HG02970 (cell line): ENCODE measurements at regions not wholly inside any gene's neighbourhood (a gene's known extent, or its start where the extent isn't known, plus 50 kb on each side); places are given as distances from the start of the nearest gene placed in this dataset.
"Not testable (repeated sequence)": the region's sequence is repeated elsewhere in the genome, so short reads cannot be mapped to it uniquely, and the experiment has no call there.

Experiments
- ATAC-seq: cut with Tn5 transposase; IDR thresholded peaks from one replicate; pipeline ENCODE4 v1.9.1; 2021; ENCODE audit warnings: mild to moderate bottlenecking, moderate library complexity, moderate number of reproducible peaks; ENCODE audit not compliant: unreplicated experiment, low FRiP score

DNA sequence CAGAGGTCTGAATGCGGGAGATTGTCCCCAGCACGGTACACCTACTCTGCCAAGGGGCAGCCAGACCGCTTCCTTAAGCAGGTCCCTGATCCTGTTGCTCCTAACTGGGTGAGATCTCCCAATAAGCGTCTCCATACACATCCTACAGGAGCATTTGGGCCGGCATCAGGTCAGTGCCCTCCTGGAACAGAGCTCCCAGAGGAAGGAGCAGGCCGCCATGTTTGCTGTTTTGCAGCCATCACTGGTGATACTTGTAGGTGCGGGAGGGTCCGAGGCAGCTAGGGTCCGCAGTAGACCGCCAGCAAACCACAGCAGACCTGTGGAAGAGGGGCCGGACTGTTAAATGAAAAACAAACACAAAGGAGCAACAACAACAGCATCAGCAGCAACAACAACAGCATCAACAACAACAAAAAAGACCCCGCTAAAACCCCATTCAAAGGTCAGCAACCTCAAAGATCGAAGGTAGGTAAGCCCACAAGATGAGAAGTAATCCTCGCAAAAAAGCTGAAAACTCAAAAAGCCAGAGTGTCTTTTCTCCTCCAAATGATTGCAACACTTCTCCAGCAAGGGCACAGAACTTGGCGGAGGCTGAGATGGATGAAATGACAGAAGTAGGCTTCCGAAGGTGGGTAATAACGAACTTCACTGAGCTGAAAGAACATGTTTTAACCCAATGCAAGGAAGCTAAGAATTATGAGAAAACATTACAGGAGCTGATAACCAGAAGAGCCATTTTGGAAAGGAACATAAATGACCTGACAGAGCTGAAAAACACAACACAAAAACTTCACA, 79.0 kb upstream of the CDH7 start:
- ATAC-seq = no peak

- not testable (repeated sequence) for ATAC-seq
Observed at GRCh38 chr18:65670145-65670544, 80.7 kb upstream of the CDH7 start.

DNA sequence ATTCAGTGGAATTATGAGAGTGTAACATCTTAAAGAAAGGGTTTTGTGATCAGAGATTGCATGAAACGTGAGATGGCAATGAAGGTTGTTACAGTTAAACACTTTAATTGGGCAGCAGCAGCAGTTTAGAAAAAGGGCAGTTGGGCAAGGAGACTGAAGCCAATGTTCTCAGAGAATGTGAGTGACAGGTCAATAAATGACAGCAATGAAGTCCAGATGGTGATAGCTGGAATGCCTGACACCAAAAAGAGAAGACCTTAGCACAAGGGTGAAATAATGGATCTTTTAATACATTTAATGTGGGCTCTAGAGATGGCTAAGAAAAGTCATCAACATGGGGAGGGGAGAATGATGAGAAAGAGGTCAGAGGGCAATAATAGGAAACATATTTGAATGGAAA, 89.4 kb upstream of the CDH7 start:
- ATAC-seq = no peak

GRCh38 chr18:65659912-65660311, 90.9 kb upstream of the CDH7 start:
- ATAC-seq = no peak

DNA sequence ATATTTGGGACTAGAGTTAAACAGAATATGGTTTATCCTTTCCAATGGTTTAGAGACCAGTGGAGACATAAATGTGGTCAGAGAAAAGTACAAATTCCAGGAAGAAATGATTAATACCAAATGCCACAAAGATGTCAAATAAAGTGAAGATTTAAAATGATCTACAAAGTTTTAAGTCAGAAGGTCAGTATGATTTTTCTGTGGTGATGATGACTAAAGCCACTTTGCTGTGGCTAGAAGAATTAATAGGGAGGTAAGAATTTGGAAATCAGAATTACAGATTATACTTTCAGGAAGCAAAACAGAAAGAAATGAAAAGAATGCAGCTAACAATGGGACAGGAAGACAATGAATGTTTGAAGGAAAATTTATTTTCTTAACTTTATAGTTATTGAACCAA, 91.5 kb upstream of the CDH7 start:
- ATAC-seq = no peak

GRCh38 chr18:65651192-65651591, 99.6 kb upstream of the CDH7 start:
- ATAC-seq = no peak

- ATAC-seq = no peak
Observed at GRCh38 chr18:65632236-65632635, 118.6 kb upstream of the CDH7 start.

DNA sequence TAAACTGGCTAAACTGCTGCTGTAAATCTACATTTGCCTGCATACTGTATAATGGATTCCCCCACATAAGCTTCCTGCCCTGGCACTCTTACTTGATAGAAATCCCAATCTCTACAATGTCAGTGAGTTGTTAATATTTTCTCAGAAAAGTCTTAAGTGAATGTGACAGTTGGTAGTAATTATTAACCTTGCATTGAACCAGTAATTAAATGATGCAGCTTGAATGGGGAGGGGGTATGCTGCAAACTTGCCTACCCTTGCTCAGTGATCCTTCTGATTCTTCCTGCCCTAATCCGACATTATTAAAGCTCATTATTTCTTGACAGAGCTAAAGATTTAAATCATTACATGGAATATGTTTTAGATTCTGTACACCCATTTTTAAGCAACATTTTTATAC, 119.0 kb upstream of the CDH7 start:
- no peak for ATAC-seq

- no peak for ATAC-seq
Observed at GRCh38 chr18:65628390-65628789, 122.4 kb upstream of the CDH7 start.

GRCh38 chr18:65623676-65624075, 127.1 kb upstream of the CDH7 start:
- ATAC-seq = no peak

DNA sequence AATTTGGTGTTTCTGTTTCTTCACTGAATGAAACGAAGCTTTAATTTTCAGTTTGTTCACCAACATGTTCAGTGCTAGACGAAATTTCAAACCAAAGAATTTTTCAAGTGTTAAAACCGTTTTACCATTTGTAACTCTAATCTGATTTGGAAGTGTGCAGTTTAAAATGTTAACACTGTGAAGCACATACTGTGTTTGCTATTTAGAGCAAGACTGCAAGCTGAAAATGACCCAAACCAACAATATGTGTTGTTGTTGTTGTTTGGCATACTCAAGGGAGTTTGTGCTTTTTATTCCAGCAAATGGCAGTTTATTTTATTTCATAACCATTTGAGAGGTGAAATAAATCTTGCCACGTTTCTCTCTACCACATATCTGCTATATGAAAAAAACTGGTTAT, 128.4 kb upstream of the CDH7 start:
- ATAC-seq = no peak

DNA sequence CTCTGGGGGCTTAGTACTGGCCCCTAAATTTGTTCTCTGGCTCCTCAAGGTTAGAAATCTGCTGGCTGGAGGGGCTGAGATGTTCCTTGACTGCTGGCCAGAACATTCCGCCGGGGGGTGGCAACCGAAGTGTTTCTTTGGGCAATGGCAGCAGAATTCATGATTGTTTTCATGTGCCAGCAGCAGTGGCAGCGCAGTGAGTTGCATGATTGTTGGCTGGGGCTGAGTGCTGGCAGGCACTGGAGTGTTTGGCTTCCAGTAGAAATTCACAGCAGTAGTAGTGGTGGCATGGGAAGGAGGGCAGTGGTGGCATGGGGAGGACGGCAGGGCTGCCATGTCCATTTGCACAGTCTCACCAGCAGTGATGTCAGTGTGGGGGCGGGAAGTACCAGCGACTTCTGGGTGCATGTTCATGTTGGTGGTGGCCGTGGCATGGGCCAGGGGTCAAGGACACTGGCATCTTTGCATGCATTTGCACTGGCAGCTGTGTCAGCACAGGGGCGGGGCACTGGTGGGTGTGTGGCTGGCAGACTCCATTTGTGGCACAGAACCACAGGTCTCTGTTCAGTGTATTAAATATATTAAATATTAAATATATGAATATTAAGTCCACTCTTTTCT, 130.6 kb upstream of the CDH7 start:
- ATAC-seq = no peak

DNA sequence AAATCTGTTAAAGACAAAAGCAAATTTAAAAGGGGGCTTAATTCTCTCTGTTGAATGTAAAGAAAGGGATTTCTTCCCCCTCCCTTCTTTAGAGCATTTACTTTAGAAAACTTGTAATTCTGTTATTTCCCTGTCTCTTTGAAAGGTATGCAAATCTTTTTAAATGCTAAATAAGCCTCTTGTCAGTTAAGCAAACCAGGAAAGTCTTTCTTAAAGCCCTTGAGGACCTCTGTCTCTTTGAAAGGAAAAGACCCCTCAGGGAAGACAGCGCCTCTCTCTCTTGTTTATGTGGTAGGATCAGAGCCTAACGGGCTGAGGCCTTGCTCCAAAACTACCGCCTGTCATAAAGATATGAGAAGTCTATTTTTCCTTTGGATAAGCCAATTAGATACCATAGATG, 139.9 kb upstream of the CDH7 start:
- no peak for ATAC-seq

- no peak for ATAC-seq
Observed at GRCh38 chr18:65608471-65608870, 142.3 kb upstream of the CDH7 start.

DNA sequence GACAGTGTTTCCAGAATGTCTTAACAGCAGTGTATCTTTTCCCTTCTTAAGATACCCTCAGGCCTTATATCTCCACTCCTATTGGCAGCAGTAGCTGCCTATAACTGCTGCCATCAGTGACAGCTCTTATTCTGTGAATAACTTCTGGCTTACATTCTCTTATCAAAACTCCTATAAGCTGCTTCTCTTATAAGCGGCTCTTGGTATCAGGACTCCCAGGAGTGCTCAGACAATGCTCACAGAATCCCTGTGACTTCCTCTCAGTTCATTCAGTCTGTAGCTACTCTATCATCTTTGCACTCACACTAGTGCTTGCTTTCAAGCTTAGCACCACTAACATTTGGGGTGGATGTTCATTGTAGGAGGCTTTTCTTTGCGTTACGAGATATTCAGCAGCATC, 143.7 kb upstream of the CDH7 start:
- ATAC-seq = no peak

DNA sequence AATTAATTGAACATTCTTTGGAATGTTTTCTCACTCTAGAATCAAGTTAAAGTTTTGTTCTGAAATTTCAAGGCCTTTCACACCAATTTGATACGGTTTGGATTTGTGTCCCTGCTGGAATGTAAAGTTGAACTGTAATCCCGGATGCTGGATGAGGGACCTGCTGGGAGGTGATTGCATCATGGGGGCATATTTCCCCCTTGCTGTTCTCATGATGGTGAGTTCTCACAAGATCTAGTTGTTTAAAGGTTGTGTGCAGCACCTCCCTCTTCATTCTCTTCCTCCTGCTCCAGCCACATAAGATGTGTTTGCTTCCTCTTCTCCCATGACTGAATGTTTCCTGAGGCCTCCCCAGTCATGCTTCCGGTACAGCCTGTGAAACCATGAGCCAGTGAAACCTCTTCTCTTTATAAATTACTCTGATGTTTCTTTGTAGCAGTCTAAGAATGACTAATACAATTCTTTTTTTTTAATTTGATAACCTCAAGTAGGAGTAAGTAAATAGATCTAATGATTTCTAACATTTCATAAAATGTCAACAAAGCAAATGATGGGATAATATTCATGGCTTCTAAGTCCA, 144.2 kb upstream of the CDH7 start:
- ATAC-seq = no peak

DNA sequence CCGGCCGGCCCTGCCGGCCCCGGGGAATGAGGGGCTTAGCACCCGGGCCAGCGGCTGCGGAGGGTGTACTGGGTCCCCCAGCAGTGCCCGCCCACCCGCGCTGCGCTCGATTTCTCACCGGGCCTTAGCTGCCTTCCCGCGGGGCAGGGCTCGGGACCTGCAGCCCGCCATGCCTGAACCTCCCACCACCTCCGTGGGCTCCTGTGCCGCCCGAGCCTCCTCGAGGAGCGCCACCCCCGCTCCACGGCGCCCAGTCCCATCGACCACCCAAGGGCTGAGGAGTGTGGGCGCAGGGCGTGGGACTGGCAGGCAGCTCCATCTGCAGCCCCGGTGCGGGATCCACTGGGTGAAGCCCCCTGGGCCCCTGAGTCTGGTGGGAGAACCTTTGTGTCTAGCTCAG, 145.5 kb upstream of the CDH7 start:
- not testable (repeated sequence) for ATAC-seq

DNA sequence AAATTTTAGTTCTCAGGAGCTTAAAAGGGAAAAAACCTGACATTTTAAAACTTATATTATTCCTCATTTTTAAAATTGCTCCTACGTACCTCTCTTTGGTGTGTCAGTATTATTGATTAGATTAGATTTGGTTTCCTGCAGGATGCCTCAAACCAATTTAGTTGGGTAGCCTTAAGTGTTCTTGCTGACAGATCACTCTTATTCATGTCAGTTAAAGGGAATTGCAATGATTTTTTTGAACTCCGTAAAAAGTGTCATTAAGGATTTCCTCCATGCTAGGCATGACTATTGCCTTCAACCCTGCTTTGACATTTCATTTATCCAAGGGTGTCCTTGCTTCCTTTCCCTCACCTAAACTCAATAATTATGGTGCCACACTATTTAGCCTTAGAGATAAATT, 149.0 kb upstream of the CDH7 start:
- no peak for ATAC-seq

DNA sequence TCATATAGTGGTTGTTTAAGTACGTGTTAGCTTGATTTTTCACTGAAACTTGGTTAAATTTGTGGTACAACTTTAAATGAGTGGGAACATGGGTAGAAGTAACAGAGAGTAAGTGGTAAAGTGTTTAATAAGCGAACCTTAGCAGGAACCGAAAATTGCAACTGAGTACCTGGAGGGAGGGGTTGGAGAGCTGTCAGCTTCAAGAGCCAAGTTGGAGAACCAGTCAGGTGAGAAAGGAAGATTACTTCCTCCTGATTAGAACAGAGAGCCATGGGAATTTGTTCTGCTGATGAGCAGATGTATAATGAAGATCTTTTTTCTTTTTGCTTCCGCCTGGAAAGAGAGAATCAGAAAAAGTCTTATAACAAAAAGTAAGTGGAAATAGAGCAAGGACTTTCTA, 158.4 kb upstream of the CDH7 start:
- no peak for ATAC-seq

DNA sequence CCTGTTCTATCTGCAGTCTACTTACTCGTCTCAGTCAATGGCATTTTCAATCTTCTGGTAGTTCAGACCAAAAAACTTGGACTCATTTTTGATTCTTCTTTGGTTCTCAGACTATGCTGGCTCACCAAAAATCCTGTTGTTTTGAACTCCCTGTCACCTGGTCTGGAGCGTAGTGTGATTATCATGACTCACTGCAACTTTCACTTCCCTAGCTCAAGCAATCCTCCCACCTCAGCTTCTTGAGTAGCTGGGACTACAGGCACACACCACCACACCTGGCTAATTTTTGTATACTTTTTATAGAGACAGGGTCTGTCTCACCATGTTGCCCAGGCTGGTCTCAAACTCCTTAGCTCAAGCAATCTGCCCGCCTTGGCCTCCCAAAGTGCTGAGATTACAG, 163.3 kb upstream of the CDH7 start:
- no peak for ATAC-seq

DNA sequence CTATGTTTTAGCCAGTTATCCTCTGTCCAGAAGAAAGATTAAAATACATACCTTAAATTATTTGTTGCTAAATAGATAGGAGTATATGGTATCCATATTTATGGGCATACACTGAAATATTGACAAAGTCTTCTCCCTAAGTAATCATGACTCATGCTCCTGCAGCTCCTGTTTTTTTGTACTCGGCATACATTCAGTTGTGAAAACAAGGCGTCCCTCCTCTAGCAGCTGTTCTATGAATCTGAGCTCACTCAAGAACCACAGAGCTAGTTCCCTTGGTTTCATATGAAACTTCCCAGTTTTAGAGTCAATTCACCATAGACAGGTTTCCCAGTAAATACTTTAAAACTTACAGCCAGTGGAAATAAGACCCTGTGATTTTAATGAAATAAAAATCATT, 168.7 kb upstream of the CDH7 start:
- not testable (repeated sequence) for ATAC-seq

GRCh38 chr18:65568866-65569265, 181.9 kb upstream of the CDH7 start:
- ATAC-seq = no peak
